ENCODE measurements at regions not wholly inside any gene's neighbourhood (a gene's known extent, or its start where the extent isn't known, plus 50 kb on each side); places are given as distances from the start of the nearest gene placed in this dataset.

DNA sequence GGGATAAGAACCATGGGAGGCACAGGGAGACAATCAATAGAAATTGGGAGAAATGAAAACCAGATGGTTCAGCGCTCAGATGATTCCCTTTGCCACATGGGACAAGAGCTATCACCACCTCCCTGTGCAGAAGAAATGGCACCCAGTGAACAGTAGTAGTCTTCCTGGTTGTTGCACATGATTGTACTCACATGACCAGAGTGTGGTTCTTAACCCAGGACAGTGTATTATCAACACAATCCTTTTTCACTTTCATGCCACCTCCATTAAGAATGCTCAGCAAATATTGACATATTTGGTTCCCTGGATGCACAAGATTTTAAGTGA is 149.0 kb upstream of the SH3BP4 start:
- H3K9me3 ChIP-seq: no peaks in the 10 kb centered on the region
- no peaks in the 10 kb centered on the region for H3K4me1 ChIP-seq
- H3K36me3 ChIP-seq: no peaks in the 10 kb centered on the region
- intact Hi-C loops (cut with DNase I): no loop called here
- H3K27me3 ChIP-seq: no peaks in the 10 kb centered on the region
- no peak overlapping the region for H3K27ac ChIP-seq
- DNase-seq (ENCODE audit: extremely low spot score in 2 of 2): no peak
- H3K4me3 ChIP-seq: no peak overlapping the region
- TF ChIP-seq POLR2A (IDR thresholded peaks at IDR 0.05) (no peak), POLR2AphosphoS5 (IDR thresholded peaks at IDR 0.05; ENCODE audit: insufficient read depth in 1 of 2, low read depth in 1 of 2) (no peak)
- TF ChIP-seq, protein P1, sequence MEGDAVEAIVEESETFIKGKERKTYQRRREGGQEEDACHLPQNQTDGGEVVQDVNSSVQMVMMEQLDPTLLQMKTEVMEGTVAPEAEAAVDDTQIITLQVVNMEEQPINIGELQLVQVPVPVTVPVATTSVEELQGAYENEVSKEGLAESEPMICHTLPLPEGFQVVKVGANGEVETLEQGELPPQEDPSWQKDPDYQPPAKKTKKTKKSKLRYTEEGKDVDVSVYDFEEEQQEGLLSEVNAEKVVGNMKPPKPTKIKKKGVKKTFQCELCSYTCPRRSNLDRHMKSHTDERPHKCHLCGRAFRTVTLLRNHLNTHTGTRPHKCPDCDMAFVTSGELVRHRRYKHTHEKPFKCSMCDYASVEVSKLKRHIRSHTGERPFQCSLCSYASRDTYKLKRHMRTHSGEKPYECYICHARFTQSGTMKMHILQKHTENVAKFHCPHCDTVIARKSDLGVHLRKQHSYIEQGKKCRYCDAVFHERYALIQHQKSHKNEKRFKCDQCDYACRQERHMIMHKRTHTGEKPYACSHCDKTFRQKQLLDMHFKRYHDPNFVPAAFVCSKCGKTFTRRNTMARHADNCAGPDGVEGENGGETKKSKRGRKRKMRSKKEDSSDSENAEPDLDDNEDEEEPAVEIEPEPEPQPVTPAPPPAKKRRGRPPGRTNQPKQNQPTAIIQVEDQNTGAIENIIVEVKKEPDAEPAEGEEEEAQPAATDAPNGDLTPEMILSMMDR (IDR thresholded peaks at IDR 0.05): no peak

DNA sequence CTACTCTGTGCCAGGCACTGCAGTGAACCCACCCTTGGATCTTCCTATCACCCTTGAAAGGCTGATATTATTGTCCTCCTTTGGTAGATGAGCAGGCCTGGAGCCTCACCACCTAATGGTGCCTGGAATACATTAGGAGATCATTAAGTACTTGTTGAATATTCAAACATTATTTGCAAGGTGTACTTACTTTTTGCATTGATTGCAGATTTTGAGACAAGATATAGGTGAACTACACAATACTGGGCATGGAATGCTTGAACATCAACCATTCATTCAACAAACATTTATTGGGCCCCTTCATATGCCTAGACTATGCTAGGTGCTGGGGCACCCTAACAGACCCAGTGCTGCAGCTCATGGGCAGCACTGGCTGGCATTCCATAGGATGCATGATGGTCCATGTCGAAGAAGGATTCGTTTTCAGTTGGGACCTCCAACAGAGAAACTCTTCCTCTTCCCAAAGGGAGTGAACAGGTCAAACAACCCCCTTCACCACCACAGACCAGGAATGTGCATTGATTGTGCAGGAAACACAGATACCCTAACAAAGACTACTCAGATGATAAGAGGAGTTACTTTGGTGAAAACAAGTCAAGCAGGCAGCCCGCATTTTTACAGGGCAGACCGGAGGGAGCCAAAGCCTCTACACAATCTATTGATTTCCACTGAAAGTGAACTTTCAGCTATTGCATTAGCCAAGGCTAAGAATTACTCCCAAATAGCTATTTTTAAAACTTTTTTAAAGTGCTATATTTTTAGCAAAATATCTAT is 149.6 kb upstream of the SH3BP4 start:
- TF ChIP-seq POLR2A (IDR thresholded peaks at IDR 0.05) (no peak), POLR2AphosphoS5 (IDR thresholded peaks at IDR 0.05; ENCODE audit: insufficient read depth in 1 of 2, low read depth in 1 of 2) (no peak)
- TF ChIP-seq, protein P1 (IDR thresholded peaks at IDR 0.05): no peak
- Histone ChIP-seq H3K4me3 (no peak overlapping the region), H3K36me3 (no peaks in the 10 kb centered on the region), H3K27ac (no peak overlapping the region), H3K9me3 (no peaks in the 10 kb centered on the region), H3K27me3 (no peaks in the 10 kb centered on the region), H3K4me1 (no peaks in the 10 kb centered on the region)
- intact Hi-C loops (cut with DNase I): no loop called here
- no peak for DNase-seq (ENCODE audit: extremely low spot score in 2 of 2)

DNA sequence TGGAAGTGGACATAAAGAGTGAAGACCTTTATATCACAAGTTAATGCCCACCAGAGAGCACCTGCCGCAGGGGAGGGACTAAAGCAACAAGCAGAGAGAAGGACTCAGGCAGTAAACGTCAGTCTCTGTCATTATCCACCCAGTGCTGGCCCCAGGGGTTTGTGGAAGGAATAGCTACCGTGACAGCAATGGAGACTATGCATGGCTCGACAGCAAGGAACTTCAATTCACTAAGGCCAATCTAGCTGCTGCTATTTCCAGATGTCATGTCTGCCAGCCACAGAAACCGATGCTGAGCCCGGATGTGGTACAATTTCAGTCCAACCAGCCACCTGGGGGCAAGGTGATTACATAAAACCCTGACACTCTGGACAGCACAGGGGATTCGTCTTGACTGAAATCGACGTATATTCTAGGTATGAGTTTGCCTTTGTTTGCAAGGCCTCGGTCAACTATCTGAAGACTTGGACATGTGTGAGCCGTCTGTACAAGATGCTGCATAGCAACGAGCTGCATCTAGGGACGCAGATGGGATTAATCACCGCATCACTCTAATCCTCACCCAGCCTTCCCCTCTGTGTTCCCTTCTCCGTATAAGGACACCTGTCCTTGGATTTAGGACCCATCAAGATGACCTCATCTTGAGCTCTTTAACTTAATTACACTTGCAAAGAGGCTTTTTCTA is 154.1 kb upstream of the SH3BP4 start:
- H3K9me3 ChIP-seq: no peaks in the 10 kb centered on the region
- TF ChIP-seq POLR2A (IDR thresholded peaks at IDR 0.05) (no peak), POLR2AphosphoS5 (IDR thresholded peaks at IDR 0.05; ENCODE audit: insufficient read depth in 1 of 2, low read depth in 1 of 2) (no peak)
- TF ChIP-seq, protein P1 (IDR thresholded peaks at IDR 0.05): no peak
- no peak overlapping the region for H3K4me3 ChIP-seq
- intact Hi-C loops (cut with DNase I): no loop called here
- H3K27ac ChIP-seq: no peak overlapping the region
- H3K4me1 ChIP-seq: no peaks in the 10 kb centered on the region
- no peaks in the 10 kb centered on the region for H3K36me3 ChIP-seq
- no peaks in the 10 kb centered on the region for H3K27me3 ChIP-seq
- DNase-seq (ENCODE audit: extremely low spot score in 2 of 2): no peak

DNA sequence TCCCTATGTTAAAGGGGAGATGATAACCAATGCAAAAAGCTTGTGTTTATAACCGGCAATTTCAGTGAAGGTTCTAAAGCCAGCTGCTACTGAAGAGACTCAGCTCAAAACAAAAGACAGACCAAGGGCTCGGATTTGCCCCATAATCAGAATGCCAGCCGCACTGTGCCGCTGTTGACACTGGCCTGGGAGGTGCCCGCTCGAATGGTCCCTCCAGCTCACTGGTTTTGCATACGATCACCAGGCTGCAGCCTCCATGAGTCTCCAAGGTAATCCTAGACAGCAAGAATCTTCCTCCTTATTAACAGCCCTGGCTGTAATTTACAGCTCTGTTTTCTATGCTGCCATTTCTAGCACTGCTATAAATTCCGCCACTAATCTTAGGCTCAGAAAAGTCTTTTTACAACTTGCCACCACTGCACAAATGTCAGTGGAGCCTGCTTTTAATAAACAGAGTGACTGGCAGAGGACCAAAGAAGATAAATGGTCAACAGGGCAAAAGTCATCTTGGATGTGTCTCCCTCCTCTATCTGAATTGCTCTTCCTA is 155.7 kb upstream of the SH3BP4 start:
- intact Hi-C loops (cut with DNase I): no loop called here

More for the DNA sequence above, 155.7 kb upstream of the SH3BP4 start:
- Histone ChIP-seq H3K9me3 (no peaks in the 10 kb centered on the region), H3K4me1 (no peaks in the 10 kb centered on the region), H3K27ac (no peak overlapping the region), H3K4me3 (no peak overlapping the region), H3K27me3 (no peaks in the 10 kb centered on the region), H3K36me3 (no peaks in the 10 kb centered on the region)
- TF ChIP-seq POLR2A (IDR thresholded peaks at IDR 0.05): no peak
- TF ChIP-seq POLR2AphosphoS5 (IDR thresholded peaks at IDR 0.05; ENCODE audit: insufficient read depth in 1 of 2, low read depth in 1 of 2): no peak
- TF ChIP-seq, protein P1 (IDR thresholded peaks at IDR 0.05): no peak
- DNase-seq (ENCODE audit: extremely low spot score in 2 of 2): no peak

All from vagina (tissue), 2 donors.